ENCODE measurements at regions not wholly inside any gene's neighbourhood (a gene's known extent, or its start where the extent isn't known, plus 50 kb on each side); places are given as distances from the start of the nearest gene placed in this dataset.

GRCh38 chr20:39651645-39652325, 689.6 kb downstream of the DHX35 start:
- H3K27me3 Mint-ChIP-seq: peaks cover 40% of the 10 kb centered on the region
- no peak overlapping the region for H3K27ac Mint-ChIP-seq
- TF ChIP-seq, protein P1, sequence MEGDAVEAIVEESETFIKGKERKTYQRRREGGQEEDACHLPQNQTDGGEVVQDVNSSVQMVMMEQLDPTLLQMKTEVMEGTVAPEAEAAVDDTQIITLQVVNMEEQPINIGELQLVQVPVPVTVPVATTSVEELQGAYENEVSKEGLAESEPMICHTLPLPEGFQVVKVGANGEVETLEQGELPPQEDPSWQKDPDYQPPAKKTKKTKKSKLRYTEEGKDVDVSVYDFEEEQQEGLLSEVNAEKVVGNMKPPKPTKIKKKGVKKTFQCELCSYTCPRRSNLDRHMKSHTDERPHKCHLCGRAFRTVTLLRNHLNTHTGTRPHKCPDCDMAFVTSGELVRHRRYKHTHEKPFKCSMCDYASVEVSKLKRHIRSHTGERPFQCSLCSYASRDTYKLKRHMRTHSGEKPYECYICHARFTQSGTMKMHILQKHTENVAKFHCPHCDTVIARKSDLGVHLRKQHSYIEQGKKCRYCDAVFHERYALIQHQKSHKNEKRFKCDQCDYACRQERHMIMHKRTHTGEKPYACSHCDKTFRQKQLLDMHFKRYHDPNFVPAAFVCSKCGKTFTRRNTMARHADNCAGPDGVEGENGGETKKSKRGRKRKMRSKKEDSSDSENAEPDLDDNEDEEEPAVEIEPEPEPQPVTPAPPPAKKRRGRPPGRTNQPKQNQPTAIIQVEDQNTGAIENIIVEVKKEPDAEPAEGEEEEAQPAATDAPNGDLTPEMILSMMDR (IDR thresholded peaks at IDR 0.05; ENCODE audit: unreplicated experiment): no peak
- H3K36me3 Mint-ChIP-seq (ENCODE audit: insufficient read depth): no peaks in the 10 kb centered on the region
- DNase-seq (ENCODE audit: low spot score, unreplicated experiment): no peak
- H3K4me1 Mint-ChIP-seq (ENCODE audit: low read depth): peaks cover 5% of the 10 kb centered on the region
- H3K4me3 Mint-ChIP-seq (ENCODE audit: low read depth): no peak overlapping the region
- no peaks in the 10 kb centered on the region for H3K9me3 Mint-ChIP-seq (ENCODE audit: low read depth)

DNA sequence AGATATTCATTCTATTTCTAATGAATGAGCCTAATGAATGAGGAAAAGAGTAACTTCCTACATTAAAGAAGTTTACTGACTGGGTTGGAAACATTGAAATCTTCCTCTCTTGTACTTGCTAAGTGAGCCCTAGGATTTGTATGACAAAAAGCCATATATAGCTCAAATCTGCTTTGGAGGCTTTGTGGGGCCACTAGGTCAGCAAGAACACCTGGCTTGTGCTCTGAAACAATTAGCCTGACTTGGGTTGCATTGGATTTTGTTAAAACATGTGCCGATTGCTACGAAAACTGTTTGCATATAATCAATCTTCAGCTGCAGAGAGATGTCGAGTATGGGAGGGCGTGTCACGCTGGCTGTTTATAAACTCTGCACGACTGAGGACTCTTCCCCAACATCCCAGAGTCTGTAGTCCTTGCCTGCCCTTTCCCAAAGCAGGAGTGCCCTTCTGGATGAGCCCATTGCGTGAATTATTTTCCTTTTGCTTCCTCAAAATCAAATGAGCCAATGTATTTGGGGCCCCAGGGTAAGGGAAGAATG, 684.8 kb downstream of the DHX35 start:
- no peak overlapping the region for H3K27ac Mint-ChIP-seq
- no peaks in the 10 kb centered on the region for H3K9me3 Mint-ChIP-seq (ENCODE audit: low read depth)
- H3K27me3 Mint-ChIP-seq: peaks cover 25% of the 10 kb centered on the region
- H3K4me1 Mint-ChIP-seq (ENCODE audit: low read depth): peaks cover 22% of the 10 kb centered on the region
- TF ChIP-seq, protein P1 (IDR thresholded peaks at IDR 0.05; ENCODE audit: unreplicated experiment): no peak
- H3K4me3 Mint-ChIP-seq (ENCODE audit: low read depth): no peak overlapping the region
- no peaks in the 10 kb centered on the region for H3K36me3 Mint-ChIP-seq (ENCODE audit: insufficient read depth)
- no peak for DNase-seq (ENCODE audit: low spot score, unreplicated experiment)

DNA sequence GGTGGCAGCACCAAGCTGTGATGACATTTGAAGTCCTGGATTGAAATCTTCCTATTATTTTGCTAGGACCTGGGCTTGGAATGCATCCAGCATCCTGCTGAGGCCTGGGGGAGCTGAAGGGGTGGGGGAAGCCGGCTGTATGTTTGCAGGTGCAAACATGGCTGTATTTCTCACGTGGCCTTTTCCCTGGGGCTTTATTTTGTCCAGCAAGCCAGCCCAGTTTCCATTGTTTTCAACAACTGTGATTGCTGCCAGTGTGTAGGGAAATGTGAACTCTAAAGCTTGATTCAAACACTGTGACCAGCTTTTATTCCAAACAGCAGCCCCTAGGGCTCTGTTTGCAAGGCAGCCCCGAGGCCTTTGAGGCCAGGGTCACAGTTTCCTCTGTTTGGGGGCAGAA, 683.0 kb downstream of the DHX35 start:
- H3K27me3 Mint-ChIP-seq: peaks cover 14% of the 10 kb centered on the region

DNA sequence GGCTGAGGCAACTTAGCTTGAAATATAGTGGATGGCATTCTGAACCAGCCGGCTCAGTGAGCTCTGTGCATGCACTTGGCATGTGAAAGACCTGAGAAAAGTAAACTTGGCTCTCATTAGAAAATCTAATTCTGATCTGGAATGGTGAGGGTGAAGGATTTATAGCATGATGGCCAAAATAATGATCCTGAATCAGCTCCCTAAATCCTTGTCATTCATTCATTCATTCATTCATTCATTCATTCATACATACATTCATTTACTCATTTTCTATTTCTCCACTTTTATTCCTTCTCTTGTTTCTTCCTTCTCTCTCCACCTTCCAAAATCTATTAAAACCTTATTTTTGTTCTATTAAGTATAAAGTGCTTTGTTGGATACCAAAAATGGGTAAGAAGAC, 681.1 kb downstream of the DHX35 start:
- Mint-ChIP-seq H3K4me3 (ENCODE audit: low read depth) (no peak overlapping the region), H3K4me1 (ENCODE audit: low read depth) (peaks cover 27% of the 10 kb centered on the region), H3K27ac (no peak overlapping the region), H3K27me3 (peaks cover 10% of the 10 kb centered on the region), H3K9me3 (ENCODE audit: low read depth) (no peaks in the 10 kb centered on the region), H3K36me3 (ENCODE audit: insufficient read depth) (no peaks in the 10 kb centered on the region)
- TF ChIP-seq, protein P1 (IDR thresholded peaks at IDR 0.05; ENCODE audit: unreplicated experiment): no peak
- no peak for DNase-seq (ENCODE audit: low spot score, unreplicated experiment)

More for the DNA sequence above, 683.0 kb downstream of the DHX35 start:
- Mint-ChIP-seq H3K27ac (no peak overlapping the region), H3K9me3 (ENCODE audit: low read depth) (no peaks in the 10 kb centered on the region), H3K4me1 (ENCODE audit: low read depth) (peaks cover 22% of the 10 kb centered on the region), H3K4me3 (ENCODE audit: low read depth) (no peak overlapping the region), H3K36me3 (ENCODE audit: insufficient read depth) (no peaks in the 10 kb centered on the region)
- DNase-seq (ENCODE audit: low spot score, unreplicated experiment): no peak
- TF ChIP-seq, protein P1 (IDR thresholded peaks at IDR 0.05; ENCODE audit: unreplicated experiment): no peak

DNA sequence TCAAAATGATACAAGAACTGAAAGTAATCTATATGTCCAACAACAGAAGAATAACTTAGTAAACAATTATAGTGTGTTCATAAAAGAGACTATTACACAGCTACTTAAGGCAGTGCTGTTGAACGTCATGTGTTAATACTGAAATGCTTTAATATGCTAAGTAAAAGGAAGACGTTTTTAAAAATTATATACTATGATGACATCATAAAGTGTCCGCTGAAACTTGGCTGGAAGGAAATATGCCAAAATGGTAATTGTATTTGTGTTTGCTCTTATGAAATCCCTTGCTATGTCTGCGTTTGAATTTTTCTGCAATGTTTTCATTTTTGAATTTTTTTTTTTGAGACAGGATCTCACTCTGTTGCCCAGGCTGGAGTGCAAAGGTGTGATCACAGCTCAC, 679.3 kb downstream of the DHX35 start:
- Mint-ChIP-seq H3K4me3 (ENCODE audit: low read depth) (no peak overlapping the region), H3K4me1 (ENCODE audit: low read depth) (peaks cover 18% of the 10 kb centered on the region), H3K27me3 (peaks cover 18% of the 10 kb centered on the region), H3K36me3 (ENCODE audit: insufficient read depth) (no peaks in the 10 kb centered on the region), H3K9me3 (ENCODE audit: low read depth) (no peaks in the 10 kb centered on the region), H3K27ac (no peak overlapping the region)
- DNase-seq (ENCODE audit: low spot score, unreplicated experiment): no peak
- TF ChIP-seq, protein P1 (IDR thresholded peaks at IDR 0.05; ENCODE audit: unreplicated experiment): no peak

All from progenitor cell of endocrine pancreas (in vitro differentiated cells).